ENCODE measurements at regions not wholly inside any gene's neighbourhood (a gene's known extent, or its start where the extent isn't known, plus 50 kb on each side); places are given as distances from the start of the nearest gene placed in this dataset.

- peak overlapping the region; percentile 14 for H3K4me3 ChIP-seq (ENCODE audit: low read length)
- DNase-seq (ENCODE audit: low read depth): no peak
- TF ChIP-seq CTCF (conservative IDR thresholded peaks at IDR 0.05; ENCODE audit: low read depth, low read length): peak; percentile 89
Measured at GRCh38 chr19:32041681-32042292, 303.6 kb upstream of the ZNF507 start.

- no peak for TF ChIP-seq CTCF (conservative IDR thresholded peaks at IDR 0.05; ENCODE audit: low read depth, low read length)
- no peak for DNase-seq (ENCODE audit: low read depth)
- H3K4me3 ChIP-seq (ENCODE audit: low read length): no peak overlapping the region
Measured at GRCh38 chr19:32047788-32048187, 297.6 kb upstream of the ZNF507 start.

GRCh38 chr19:32053376-32053775 lies 292.0 kb upstream of the ZNF507 start:
- DNase-seq (ENCODE audit: low read depth): no peak
- no peak overlapping the region for H3K4me3 ChIP-seq (ENCODE audit: low read length)
- no peak for TF ChIP-seq CTCF (conservative IDR thresholded peaks at IDR 0.05; ENCODE audit: low read depth, low read length)

- no peak overlapping the region for H3K4me3 ChIP-seq (ENCODE audit: low read length)
- no peak for DNase-seq (ENCODE audit: low read depth)
- TF ChIP-seq CTCF (conservative IDR thresholded peaks at IDR 0.05; ENCODE audit: low read depth, low read length): no peak
Measured at GRCh38 chr19:32053861-32054260, 291.5 kb upstream of the ZNF507 start.

- no peak overlapping the region for H3K4me3 ChIP-seq (ENCODE audit: low read length)
- no peak for DNase-seq (ENCODE audit: low read depth)
- no peak for TF ChIP-seq CTCF (conservative IDR thresholded peaks at IDR 0.05; ENCODE audit: low read depth, low read length)
Measured at GRCh38 chr19:32058131-32058530, 287.3 kb upstream of the ZNF507 start.

GRCh38 chr19:32061315-32061714 lies 284.1 kb upstream of the ZNF507 start:
- TF ChIP-seq CTCF (conservative IDR thresholded peaks at IDR 0.05; ENCODE audit: low read depth, low read length): no peak
- no peak for DNase-seq (ENCODE audit: low read depth)
- H3K4me3 ChIP-seq (ENCODE audit: low read length): no peak overlapping the region

GRCh38 chr19:32063601-32064000 lies 281.8 kb upstream of the ZNF507 start:
- no peak for TF ChIP-seq CTCF (conservative IDR thresholded peaks at IDR 0.05; ENCODE audit: low read depth, low read length)
- no peak overlapping the region for H3K4me3 ChIP-seq (ENCODE audit: low read length)
- no peak for DNase-seq (ENCODE audit: low read depth)
